IMR-90 (cell line): ENCODE measurements at regions not wholly inside any gene's neighbourhood (a gene's known extent, or its start where the extent isn't known, plus 50 kb on each side); places are given as distances from the start of the nearest gene placed in this dataset.
"Not testable (repeated sequence)": the region's sequence is repeated elsewhere in the genome, so short reads cannot be mapped to it uniquely, and the experiment has no call there.

Source experiments
- ATAC-seq: fragments of 200-7000 bp; cut with Tn5 transposase; 2 replicates; pipeline ENCODE4 v1.9.1; 2020; ENCODE audit warnings: low read depth, mild to moderate bottlenecking, moderate library complexity
- BruUV-seq: library from RNA; stranded (reverse); fragments of 400-500 nt; replicated peaks from 2 replicates; lab custom pipeline; 2021; lab: Mats Ljungman, UMichigan
- CTCF ChIA-PET: fragments of 300-600 bp; formaldehyde crosslinking; extraction: SDS; loops from one replicate; lab custom pipeline; 2021; ENCODE audit warnings: antibody characterized with exemption; lab: Yijun Ruan, JAX
- POLR2A ChIA-PET: fragments of 300-600 bp; sonication (Branson Sonifier 250); formaldehyde crosslinking; loops from one replicate; lab custom pipeline; 2022; ENCODE audit warnings: antibody characterized with exemption; ENCODE audit not compliant: unreplicated experiment; lab: Charles Lee
- DNase-seq: peaks from one replicate; pipeline ENCODE4 v3.0.0; 2013
- H2AFZ ChIP-seq: replicated peaks from 2 replicates; pipeline ENCODE3; 2013; ENCODE audit warnings: low read length, mild to moderate bottlenecking; ENCODE audit not compliant: poor library complexity
- H2AK5ac ChIP-seq: 2 replicates; pipeline ENCODE4 v1.6.1; 2013; ENCODE audit warnings: low read depth, low read length, inconsistent platforms
- H2AK9ac ChIP-seq: replicated peaks from 2 replicates; pipeline ENCODE3; 2013; ENCODE audit warnings: mild to moderate bottlenecking, low read depth, low read length, moderate library complexity; ENCODE audit not compliant: poor library complexity
- H2BK120ac ChIP-seq: 2 replicates; pipeline ENCODE4 v1.6.1; 2013; ENCODE audit warnings: low read depth, low read length, inconsistent platforms
- H2BK15ac ChIP-seq: 3 replicates; pipeline ENCODE4 v1.6.1; 2013; ENCODE audit warnings: low read depth, low read length, inconsistent platforms
- H2BK20ac ChIP-seq: 2 replicates; pipeline ENCODE4 v1.6.1; 2013; ENCODE audit warnings: low read depth, mild to moderate bottlenecking, inconsistent platforms, low read length, moderate library complexity
- H2BK5ac ChIP-seq: 2 replicates; pipeline ENCODE4 v1.6.1; 2013; ENCODE audit warnings: mild to moderate bottlenecking, low read depth, low read length, inconsistent platforms; ENCODE audit not compliant: poor library complexity, severe bottlenecking
- H3K14ac ChIP-seq: replicated peaks from 2 replicates; pipeline ENCODE4 v1.6.1; 2013; ENCODE audit warnings: low read depth, low read length, inconsistent platforms
- H3K18ac ChIP-seq: 2 replicates; pipeline ENCODE4 v1.6.1; 2013; ENCODE audit warnings: low read depth, low read length, control low read depth
- H3K23ac ChIP-seq: 2 replicates; pipeline ENCODE4 v1.6.1; 2013; ENCODE audit warnings: low read depth, low read length, inconsistent platforms
- H3K27ac ChIP-seq: 2 replicates; pipeline ENCODE4 v1.5.1; 2013; ENCODE audit warnings: mild to moderate bottlenecking, control low read depth, low read length; ENCODE audit not compliant: insufficient read depth
- H3K27me3 ChIP-seq: 2 replicates; pipeline ENCODE4 v1.6.1; 2013; ENCODE audit warnings: low read length; ENCODE audit not compliant: control insufficient read depth, insufficient read depth
- H3K36me3 ChIP-seq: 2 replicates; pipeline ENCODE4 v1.6.1; 2013; ENCODE audit warnings: low read length, mixed read lengths; ENCODE audit not compliant: control insufficient read depth, insufficient read depth
- H3K4ac ChIP-seq: 2 replicates; pipeline ENCODE4 v1.6.1; 2013; ENCODE audit warnings: low read depth, low read length, inconsistent platforms
- H3K4me1 ChIP-seq: 2 replicates; pipeline ENCODE4 v1.6.1; 2013; ENCODE audit warnings: low read length, mixed read lengths; ENCODE audit not compliant: control insufficient read depth, insufficient read depth
- H3K4me2 ChIP-seq: 2 replicates; pipeline ENCODE4 v1.6.1; 2013; ENCODE audit warnings: low read depth, mild to moderate bottlenecking, control low read depth, low read length, moderate library complexity
- H3K4me3 ChIP-seq: 2 replicates; pipeline ENCODE4 v1.5.1; 2013; ENCODE audit warnings: low read depth, mild to moderate bottlenecking, control low read depth, low read length, moderate library complexity; ENCODE audit not compliant: insufficient read depth
- H3K56ac ChIP-seq: 2 replicates; pipeline ENCODE4 v1.6.1; 2013; ENCODE audit warnings: low read length, inconsistent platforms; ENCODE audit not compliant: insufficient read depth; ENCODE audit errors: extremely low read depth
- H3K79me1 ChIP-seq, 2 experiments: 2 replicates each; pipeline ENCODE4 v1.6.1; 2013; ENCODE audit warnings: low read length in 2 of 2, inconsistent platforms in 1 of 2, low read depth in 1 of 2
- H3K9ac ChIP-seq: 2 replicates; pipeline ENCODE4 v1.6.1; 2013; ENCODE audit warnings: low read depth, low read length, control low read depth
- H3K9me1 ChIP-seq: 2 replicates; pipeline ENCODE4 v1.6.1; 2013; ENCODE audit warnings: low read length, inconsistent platforms; ENCODE audit not compliant: insufficient read depth
- H3K9me3 ChIP-seq: 2 replicates; pipeline ENCODE4 v1.6.1; 2013; ENCODE audit warnings: low read length; ENCODE audit not compliant: control insufficient read depth, insufficient read depth
- H4K20me1 ChIP-seq: 2 replicates; pipeline ENCODE4 v1.6.1; 2013; ENCODE audit warnings: low read length, inconsistent platforms; ENCODE audit not compliant: insufficient read depth
- H4K5ac ChIP-seq: 2 replicates; pipeline ENCODE4 v1.6.1; 2013; ENCODE audit warnings: mild to moderate bottlenecking, low read depth, low read length, control low read depth
- H4K8ac ChIP-seq, 2 experiments: 2 replicates each; pipeline ENCODE4 v1.6.1; 2013; ENCODE audit warnings: low read depth in 2 of 2, low read length in 2 of 2, control low read depth in 1 of 2, inconsistent platforms in 1 of 2
- H4K91ac ChIP-seq: 2 replicates; pipeline ENCODE4 v1.6.1; 2013; ENCODE audit warnings: low read depth, low read length, inconsistent platforms; ENCODE audit not compliant: insufficient read depth
- WGBS, 2 experiments: methylation state at CpG; one replicate each; pipeline versions ENCODE4 v1.1.5 to v1.1.7; 2013; ENCODE audit warnings: missing lambda C conversion rate in 2 of 2; ENCODE audit not compliant: insufficient read length in 1 of 2; ENCODE audit errors: extremely low coverage in 2 of 2; 5-methylcytosine and 5-hydroxymethylcytosine counted together
- dilution Hi-C: fragments of 300-500 bp; cut with HindIII; formaldehyde crosslinking; loops from one replicate; pipeline ENCODE4 v1.14.3; 2018; ENCODE audit warnings: low sequenced_read_pairs; ENCODE audit not compliant: unreplicated experiment
- in situ Hi-C: fragments of 300-500 bp; cut with MboI; formaldehyde crosslinking; loops from 3 replicates; pipeline ENCODE4 v1.14.3; 2019; ENCODE audit warnings: low sequenced_read_pairs, inconsistent platforms, mixed read lengths
- intact Hi-C: fragments of 100-400 bp; cut with micrococcal nuclease; formaldehyde crosslinking; loops from 2 replicates; pipeline ENCODE4 v1.10.0; 2022

- H3K4me2 ChIP-seq, CTCF ChIA-PET, H3K79me1 ChIP-seq, H4K20me1 ChIP-seq, ATAC-seq, H3K56ac ChIP-seq, H3K4ac ChIP-seq, H3K9me3 ChIP-seq, H2AK9ac ChIP-seq, H4K5ac ChIP-seq, H3K4me3 ChIP-seq, H3K18ac ChIP-seq, BruUV-seq, H3K23ac ChIP-seq, H2BK120ac ChIP-seq, H4K91ac ChIP-seq, H3K27me3 ChIP-seq, H3K36me3 ChIP-seq, intact Hi-C loops, H2BK15ac ChIP-seq, H2AFZ ChIP-seq, H4K8ac ChIP-seq, H3K9me1 ChIP-seq, H3K14ac ChIP-seq, POLR2A ChIA-PET, H3K9ac ChIP-seq, dilution Hi-C loops, DNase-seq, H2BK20ac ChIP-seq, H2BK5ac ChIP-seq, in situ Hi-C loops, H2AK5ac ChIP-seq, H3K4me1 ChIP-seq, H3K27ac ChIP-seq: not testable (repeated sequence)
- WGBS, 2 experiments, result no CpG with 5 or more reads among the region's 1 CpG
Measured at GRCh38 chrX:84870281-84870680, 133.4 kb upstream of the APOOL start.

DNA sequence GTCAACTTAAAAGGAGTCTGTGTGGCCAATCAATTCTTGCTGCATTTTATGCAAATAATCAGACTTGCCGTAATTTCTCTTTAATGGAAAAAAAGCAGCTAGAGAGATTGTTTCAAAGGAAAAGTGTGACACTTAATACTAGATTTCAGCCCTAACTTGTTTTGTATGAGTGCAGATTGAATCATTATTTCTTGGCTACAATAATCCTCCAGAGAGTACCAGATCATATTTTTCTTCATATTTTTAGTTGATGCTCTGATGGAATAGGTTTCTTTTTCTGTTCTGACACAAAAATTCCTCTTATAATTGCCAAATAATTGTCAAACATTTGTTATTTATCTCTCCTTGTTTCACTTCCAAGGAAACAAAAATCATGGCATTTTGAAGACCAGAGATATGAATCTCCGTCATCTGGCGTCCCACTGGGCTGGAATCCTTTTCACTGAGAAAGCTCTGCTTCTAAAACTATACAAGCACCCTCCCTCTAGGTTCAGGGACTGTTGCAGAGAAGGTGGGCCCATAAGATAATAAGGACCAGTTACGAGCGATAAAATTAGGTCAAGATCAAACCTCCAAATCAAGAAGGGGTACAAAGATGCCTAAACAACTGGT, 131.4 kb upstream of the APOOL start:
- H3K9me1 ChIP-seq, ATAC-seq, H3K79me1 ChIP-seq, H2BK20ac ChIP-seq, H2BK15ac ChIP-seq, intact Hi-C loops, dilution Hi-C loops, H3K4me2 ChIP-seq, H3K14ac ChIP-seq, DNase-seq, H2BK120ac ChIP-seq, H3K4me3 ChIP-seq, H4K20me1 ChIP-seq, H3K9ac ChIP-seq, H2AK5ac ChIP-seq, H2AK9ac ChIP-seq, H3K18ac ChIP-seq, H3K23ac ChIP-seq, H3K36me3 ChIP-seq, H3K4ac ChIP-seq, H4K8ac ChIP-seq, in situ Hi-C loops, H3K9me3 ChIP-seq, H3K27ac ChIP-seq, H2BK5ac ChIP-seq, H3K56ac ChIP-seq, H4K91ac ChIP-seq, POLR2A ChIA-PET, CTCF ChIA-PET, H4K5ac ChIP-seq, BruUV-seq, H3K4me1 ChIP-seq, H2AFZ ChIP-seq, H3K27me3 ChIP-seq: not testable (repeated sequence)
- WGBS, 2 experiments, result no CpG with 5 or more reads among the region's 5 CpGs
